Activated B cell treated with CpG ODN at 0.5 μM for 24 hours (primary cell): ENCODE measurements at regions not wholly inside any gene's neighbourhood (a gene's known extent, or its start where the extent isn't known, plus 50 kb on each side); places are given as distances from the start of the nearest gene placed in this dataset.

Experiments used
- ATAC-seq: fragments of 200-7000 bp; cut with Tn5 transposase; one replicate; pipeline ENCODE4 v1.10.0; 2021; ENCODE audit warnings: low read depth, mild to moderate bottlenecking, moderate library complexity
- CTCF ChIA-PET: fragments of 350-600 bp; sonication (Branson Sonifier 250); formaldehyde crosslinking; loops from one replicate; lab custom pipeline; 2021; ENCODE audit warnings: antibody characterized with exemption; lab: Charles Lee
- POLR2A ChIA-PET: fragments of 350-600 bp; sonication (Branson Sonifier 250); formaldehyde crosslinking; loops from one replicate; lab custom pipeline; 2021; ENCODE audit warnings: antibody characterized with exemption; lab: Charles Lee
- DNase-seq: peaks from one replicate; pipeline ENCODE4 v3.0.0; 2022
- H3K27ac Mint-ChIP-seq: one replicate; pipeline ENCODE4 v1.8.0; 2020; ENCODE audit warnings: mixed read lengths
- H3K27me3 Mint-ChIP-seq: one replicate; pipeline ENCODE4 v1.8.0; 2021; ENCODE audit warnings: mixed read lengths
- H3K36me3 Mint-ChIP-seq: one replicate; pipeline ENCODE4 v1.8.0; 2021; ENCODE audit warnings: low read depth, mixed read lengths
- H3K4me1 Mint-ChIP-seq: one replicate; pipeline ENCODE4 v1.8.0; 2021; ENCODE audit warnings: mixed read lengths
- H3K4me3 Mint-ChIP-seq: one replicate; pipeline ENCODE4 v1.8.0; 2020; ENCODE audit warnings: mild to moderate bottlenecking, mixed read lengths
- H3K9me3 Mint-ChIP-seq: one replicate; pipeline ENCODE4 v1.8.0; 2020; ENCODE audit warnings: mixed read lengths
- intact Hi-C: fragments of 100-400 bp; cut with micrococcal nuclease; formaldehyde crosslinking; loops from one replicate; pipeline ENCODE4 v1.15.1; 2024
- TF ChIP-seq, protein P1 (sequence below): fragments of 200-600 bp; IDR thresholded peaks from one replicate; pipeline ENCODE4 v1.8.0; 2022; ENCODE audit warnings: antibody characterized with exemption, mild to moderate bottlenecking

DNA sequence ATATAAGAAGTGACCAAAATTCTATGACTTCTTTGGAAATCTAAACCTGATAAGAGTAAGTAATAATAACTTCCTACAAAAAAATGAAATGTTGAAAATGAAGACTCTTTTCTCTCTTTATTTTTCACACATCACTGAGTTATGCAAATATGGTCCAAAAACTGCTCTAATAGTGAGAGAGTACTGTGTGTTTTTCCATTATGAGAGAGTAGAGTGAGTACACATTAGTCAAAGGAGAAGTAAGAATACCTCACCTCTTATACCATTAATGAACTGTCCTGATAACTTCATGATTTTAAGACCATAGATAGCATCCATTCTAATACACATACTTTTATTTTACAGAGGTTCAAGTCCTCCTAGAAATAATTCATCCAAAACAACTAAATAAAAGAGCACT is 1310.2 kb downstream of the SI start:
- ChIA-PET CTCF (no interaction called here), POLR2A (no interaction called here)
- Mint-ChIP-seq H3K4me1 (no peaks in the 10 kb centered on the region), H3K4me3 (no peak overlapping the region), H3K27ac (no peak overlapping the region), H3K27me3 (no peaks in the 10 kb centered on the region), H3K36me3 (no peaks in the 10 kb centered on the region), H3K9me3 (peaks cover 11% of the 10 kb centered on the region)
- ATAC-seq, result no peak
- intact Hi-C loops, result no loop called here
- no peak for DNase-seq
- TF ChIP-seq, protein P1, sequence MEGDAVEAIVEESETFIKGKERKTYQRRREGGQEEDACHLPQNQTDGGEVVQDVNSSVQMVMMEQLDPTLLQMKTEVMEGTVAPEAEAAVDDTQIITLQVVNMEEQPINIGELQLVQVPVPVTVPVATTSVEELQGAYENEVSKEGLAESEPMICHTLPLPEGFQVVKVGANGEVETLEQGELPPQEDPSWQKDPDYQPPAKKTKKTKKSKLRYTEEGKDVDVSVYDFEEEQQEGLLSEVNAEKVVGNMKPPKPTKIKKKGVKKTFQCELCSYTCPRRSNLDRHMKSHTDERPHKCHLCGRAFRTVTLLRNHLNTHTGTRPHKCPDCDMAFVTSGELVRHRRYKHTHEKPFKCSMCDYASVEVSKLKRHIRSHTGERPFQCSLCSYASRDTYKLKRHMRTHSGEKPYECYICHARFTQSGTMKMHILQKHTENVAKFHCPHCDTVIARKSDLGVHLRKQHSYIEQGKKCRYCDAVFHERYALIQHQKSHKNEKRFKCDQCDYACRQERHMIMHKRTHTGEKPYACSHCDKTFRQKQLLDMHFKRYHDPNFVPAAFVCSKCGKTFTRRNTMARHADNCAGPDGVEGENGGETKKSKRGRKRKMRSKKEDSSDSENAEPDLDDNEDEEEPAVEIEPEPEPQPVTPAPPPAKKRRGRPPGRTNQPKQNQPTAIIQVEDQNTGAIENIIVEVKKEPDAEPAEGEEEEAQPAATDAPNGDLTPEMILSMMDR, result no peak

- peaks cover 3% of the 10 kb centered on the region for H3K9me3 Mint-ChIP-seq
- no peaks in the 10 kb centered on the region for H3K4me1 Mint-ChIP-seq
- no peak for ATAC-seq
- DNase-seq, result no peak
- H3K4me3 Mint-ChIP-seq, result no peak overlapping the region
- TF ChIP-seq, protein P1, result no peak
- H3K27me3 Mint-ChIP-seq, result no peaks in the 10 kb centered on the region
- CTCF ChIA-PET, result no interaction called here
- H3K27ac Mint-ChIP-seq, result no peak overlapping the region
- intact Hi-C loops, result no loop called here
- no peaks in the 10 kb centered on the region for H3K36me3 Mint-ChIP-seq
- POLR2A ChIA-PET, result no interaction called here
Observed at GRCh38 chr3:163766112-163766511, 1312.2 kb downstream of the SI start.

DNA sequence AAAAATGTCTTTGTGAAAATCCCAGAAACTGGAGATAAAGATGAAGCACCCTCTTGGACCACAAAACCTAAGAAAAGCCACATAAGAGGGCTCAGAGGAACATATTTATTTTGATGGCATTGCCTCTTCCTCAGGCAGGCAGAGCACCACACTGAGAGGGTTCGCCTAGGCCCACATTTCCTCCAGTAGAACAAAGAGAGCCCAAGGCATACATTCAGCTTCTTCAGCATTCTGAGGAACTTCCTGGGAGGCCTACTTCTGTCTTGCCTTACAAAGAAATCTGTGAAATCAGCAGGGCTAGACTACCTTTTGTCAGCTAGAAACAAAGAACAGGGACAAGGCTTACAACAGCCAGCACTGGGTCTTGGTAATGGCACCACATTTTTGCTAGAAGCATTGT is 1325.3 kb downstream of the SI start:
- no peak for ATAC-seq
- H3K9me3 Mint-ChIP-seq, result peaks cover 24% of the 10 kb centered on the region
- CTCF ChIA-PET, result no interaction called here
- H3K4me3 Mint-ChIP-seq, result no peak overlapping the region
- H3K27me3 Mint-ChIP-seq, result no peaks in the 10 kb centered on the region
- H3K27ac Mint-ChIP-seq, result no peak overlapping the region
- TF ChIP-seq, protein P1, result no peak
- POLR2A ChIA-PET, result no interaction called here
- H3K36me3 Mint-ChIP-seq, result no peaks in the 10 kb centered on the region
- no peak for DNase-seq
- intact Hi-C loops, result no loop called here
- no peaks in the 10 kb centered on the region for H3K4me1 Mint-ChIP-seq

DNA sequence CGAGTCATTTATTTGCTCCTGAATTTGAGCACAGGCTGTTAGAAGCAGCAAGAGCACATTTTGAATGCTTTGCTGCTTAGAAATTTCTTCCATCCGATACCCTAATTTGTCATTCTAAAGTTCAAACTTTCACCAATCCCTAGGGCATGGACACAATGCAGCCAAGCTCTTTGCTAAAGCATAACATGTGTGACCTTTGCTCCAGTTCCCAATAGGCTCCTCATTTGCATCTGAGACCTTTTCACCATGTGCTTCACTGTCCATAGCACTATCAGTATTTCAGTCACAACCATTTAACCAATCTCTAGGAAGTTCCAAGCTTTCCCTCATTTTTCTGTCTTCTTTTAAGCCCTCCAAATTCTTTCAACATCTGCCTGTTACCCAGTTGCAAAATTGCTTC is 1333.1 kb downstream of the SI start:
- POLR2A ChIA-PET, result no interaction called here
- ATAC-seq, result no peak
- H3K4me3 Mint-ChIP-seq, result no peak overlapping the region

DNA sequence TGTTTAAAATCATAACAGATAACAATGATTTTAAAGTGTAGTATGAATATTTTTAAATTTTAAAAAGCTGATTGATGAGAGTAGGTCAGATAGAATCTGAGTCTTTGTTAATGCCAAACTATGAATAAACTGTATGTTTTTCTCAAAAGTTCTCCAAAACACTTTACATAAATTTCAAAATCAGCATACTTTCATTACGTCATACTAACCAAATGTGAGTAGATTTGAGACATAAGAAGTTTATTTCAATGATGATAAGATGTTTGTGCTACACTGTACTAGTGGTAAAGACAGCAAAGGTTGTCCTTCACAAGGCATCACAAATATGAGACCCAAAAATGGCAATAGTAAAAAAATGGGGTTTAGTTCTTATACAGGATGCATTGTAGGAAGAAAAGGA is 1342.9 kb downstream of the SI start:
- CTCF ChIA-PET, result no interaction called here
- H3K9me3 Mint-ChIP-seq, result peaks cover 12% of the 10 kb centered on the region
- DNase-seq (no peak), ATAC-seq (no peak)
- TF ChIP-seq, protein P1, result no peak
- H3K4me1 Mint-ChIP-seq, result no peaks in the 10 kb centered on the region
- no peak overlapping the region for H3K27ac Mint-ChIP-seq
- no peak overlapping the region for H3K4me3 Mint-ChIP-seq
- POLR2A ChIA-PET, result no interaction called here
- intact Hi-C loops, result no loop called here
- no peaks in the 10 kb centered on the region for H3K36me3 Mint-ChIP-seq
- H3K27me3 Mint-ChIP-seq, result no peaks in the 10 kb centered on the region

More for the DNA sequence above, 1333.1 kb downstream of the SI start:
- Mint-ChIP-seq H3K4me1 (no peaks in the 10 kb centered on the region), H3K27ac (no peak overlapping the region), H3K36me3 (no peaks in the 10 kb centered on the region), H3K27me3 (no peaks in the 10 kb centered on the region), H3K9me3 (peaks cover 6% of the 10 kb centered on the region)
- TF ChIP-seq, protein P1, result no peak
- CTCF ChIA-PET, result no interaction called here
- intact Hi-C loops, result no loop called here
- no peak for DNase-seq
